ENCODE measurements at regions not wholly inside any gene's neighbourhood (a gene's known extent, or its start where the extent isn't known, plus 50 kb on each side); places are given as distances from the start of the nearest gene placed in this dataset.
A peak's percentile ranks its signal among the peaks of the same experiment; 100 is the strongest.
"Not testable (repeated sequence)": the region's sequence is repeated elsewhere in the genome, so short reads cannot be mapped to it uniquely, and the experiment has no call there.

DNA sequence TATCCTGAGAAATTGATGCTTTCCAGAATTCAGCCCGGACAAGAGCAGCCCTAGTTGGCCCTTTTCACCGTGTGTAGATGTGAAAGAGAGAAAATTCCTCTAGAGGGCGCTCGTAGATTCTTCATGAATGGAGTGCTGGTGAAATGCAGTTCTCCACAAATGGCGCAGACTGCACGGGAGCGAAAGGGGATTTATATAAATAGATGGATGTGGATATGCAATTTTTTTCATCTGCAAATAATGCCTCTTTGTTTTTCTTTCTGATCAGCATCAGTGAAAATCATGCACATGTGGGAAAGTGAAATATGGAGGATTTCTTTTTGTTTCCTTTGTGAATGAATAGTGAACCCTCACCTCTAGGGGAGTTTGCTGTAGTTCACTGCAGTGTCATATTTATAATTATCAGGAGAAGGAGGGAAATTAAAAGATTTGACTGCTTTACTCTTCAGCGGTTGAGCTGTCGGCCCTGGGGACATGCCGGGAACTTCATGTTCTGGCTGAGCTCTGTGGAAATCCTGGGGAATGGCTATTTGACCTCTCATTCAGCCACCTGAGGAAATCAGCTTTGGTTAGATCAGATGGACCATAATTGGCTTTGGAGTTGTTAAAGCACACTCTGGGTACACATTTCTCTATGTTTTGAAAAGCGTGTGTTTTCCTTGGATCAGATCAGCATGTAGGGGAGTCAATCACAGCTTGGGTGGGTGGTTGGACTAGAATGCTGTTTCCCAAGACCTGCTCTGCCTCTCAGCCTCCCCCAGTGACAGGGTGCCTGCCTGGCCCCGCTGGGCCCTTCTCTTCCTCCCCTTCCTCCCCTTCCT is 115.0 kb upstream of the SHISA3 start:
- peak; percentile 83 for DNase-seq (ENCODE audit: low spot score)

DNA sequence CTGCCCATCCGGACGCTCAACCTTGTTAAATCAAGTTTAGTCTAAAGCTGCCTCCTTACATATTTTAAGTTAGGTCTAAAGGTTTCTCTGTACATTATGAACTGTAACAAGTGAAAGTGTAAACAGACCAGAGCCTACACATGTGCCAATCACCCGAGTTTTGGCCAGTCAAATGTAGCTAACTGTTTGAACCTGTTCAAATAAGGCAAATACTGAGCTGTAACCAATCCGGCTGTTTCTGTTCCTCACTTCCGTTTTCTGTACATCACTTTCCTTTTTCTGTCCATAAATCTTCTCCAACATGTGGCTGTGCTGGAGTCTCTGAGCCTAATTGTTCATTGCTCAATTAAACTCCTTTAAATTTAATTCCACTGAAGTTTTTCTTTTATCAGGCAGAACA is 113.3 kb upstream of the SHISA3 start:
- no peak for DNase-seq (ENCODE audit: low spot score)

DNA sequence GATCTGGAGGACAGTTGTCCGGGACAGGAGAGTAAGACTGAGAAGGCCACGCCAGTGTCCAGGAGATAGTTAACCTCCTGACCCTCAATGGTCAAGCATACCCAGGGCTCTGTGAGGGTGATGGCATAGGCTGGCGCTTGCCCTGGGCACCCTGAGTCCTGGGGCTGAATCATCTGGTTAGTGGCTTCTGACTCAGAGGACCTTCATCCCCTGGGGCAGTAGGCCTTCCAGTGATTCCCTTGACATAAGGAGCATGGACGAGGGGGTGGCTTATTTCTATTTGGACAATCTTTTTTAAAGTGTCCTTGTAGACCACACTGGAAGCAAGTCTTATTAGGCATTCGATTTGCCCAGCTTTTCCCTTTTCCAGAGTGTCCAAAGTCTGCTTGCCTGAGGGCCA is 108.4 kb upstream of the SHISA3 start:
- not testable (repeated sequence) for DNase-seq (ENCODE audit: low spot score)

DNA sequence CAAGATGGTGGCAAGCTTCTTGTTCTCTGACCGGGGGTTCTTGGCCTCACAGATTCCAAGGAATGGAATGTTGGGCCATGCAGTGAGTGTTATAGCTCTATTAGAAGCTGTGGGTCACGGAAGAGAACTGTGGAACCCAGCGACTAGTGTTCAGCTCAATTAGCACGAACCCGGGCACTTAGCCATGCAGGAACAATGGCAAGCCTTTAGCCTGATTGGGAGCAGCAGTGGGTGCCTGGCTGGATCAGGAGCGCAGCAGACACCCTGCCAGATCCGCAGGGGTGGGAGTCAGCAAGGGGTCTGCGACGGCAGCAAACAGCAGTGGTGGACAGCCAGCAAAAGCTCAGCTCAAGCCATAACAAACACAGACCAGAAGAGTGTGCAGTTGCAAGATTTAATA is 105.1 kb upstream of the SHISA3 start:
- DNase-seq (ENCODE audit: low spot score), result not testable (repeated sequence)

DNA sequence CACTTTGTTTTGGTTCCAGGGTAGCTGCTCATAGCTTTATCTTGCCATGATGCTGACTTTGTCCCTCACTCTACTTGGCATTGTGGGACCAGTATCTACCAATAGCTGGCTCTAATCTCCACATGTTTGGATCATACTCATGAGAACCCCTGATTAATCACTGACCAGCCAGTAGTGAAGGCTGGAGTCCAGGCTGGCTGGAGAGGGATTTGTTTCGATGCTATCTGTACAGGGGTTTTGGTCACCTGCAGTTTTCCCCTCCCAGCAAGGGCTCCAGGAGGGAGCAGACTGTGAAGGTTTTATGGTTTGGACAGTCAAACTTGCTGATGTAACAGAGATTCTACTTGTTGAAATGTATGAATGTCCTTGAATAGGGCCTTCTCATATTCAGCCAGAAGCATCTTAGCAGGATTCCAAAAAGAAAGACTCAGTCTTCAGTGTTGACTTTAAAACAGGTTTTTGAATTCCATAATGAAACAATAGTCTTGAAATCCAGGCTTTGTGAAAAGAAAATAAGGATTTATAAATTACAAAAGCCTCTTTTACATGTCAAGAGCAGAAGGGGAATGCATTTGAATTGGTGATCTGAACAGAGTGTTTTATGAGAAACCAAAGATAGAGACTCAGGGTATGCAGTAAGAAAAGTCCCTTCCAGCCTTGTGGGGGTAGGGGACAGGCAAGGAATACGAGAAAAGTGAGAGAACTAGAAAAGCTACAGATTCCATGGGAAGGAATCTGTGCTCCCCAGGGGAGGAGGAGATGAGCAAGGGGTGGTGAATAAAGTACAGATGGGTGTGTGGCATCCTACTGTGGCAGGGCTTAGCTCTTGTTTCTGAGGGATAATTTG is 103.1 kb upstream of the SHISA3 start:
- DNase-seq (ENCODE audit: low spot score), result no peak

DNA sequence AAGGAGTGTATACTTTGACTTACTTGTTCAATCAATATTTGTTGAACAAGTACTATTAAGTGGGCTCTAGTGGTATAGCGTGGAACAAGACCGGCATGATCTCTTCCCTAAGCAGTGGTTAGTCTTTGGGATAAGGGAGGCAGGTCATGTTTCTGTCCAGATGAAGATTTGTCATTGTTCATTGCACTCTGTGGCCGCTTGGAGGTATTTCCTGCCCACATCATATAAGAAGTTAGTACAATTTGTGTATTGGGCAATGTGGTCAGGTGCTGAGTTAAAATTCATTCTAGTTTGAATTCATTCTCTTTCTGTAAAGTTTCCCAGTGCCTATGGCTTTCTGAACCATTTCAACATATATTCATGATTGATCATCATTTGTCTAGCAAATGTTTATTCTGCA is 101.1 kb upstream of the SHISA3 start:
- no peak for DNase-seq (ENCODE audit: low spot score)

DNA sequence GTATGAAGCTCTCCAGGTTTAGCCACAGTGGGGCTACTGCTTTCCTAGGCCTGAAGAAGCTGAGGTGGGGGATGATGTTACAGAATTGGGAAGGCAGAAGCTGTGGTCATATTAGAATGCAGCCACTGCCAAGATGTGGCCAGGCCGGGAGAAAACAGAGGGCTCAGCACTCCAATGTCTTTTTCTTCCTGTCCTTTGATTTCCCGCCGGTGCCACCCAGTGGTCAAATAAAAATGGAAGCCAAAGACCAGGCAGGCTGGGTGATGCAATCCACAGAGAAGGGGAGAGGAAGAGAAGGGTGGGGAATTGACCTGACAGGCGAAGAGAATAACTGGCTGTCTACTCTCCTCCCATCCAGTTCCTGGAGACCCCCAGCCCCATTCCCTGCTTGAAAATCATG is 94.9 kb upstream of the SHISA3 start:
- DNase-seq (ENCODE audit: low spot score), result peak; percentile 80

DNA sequence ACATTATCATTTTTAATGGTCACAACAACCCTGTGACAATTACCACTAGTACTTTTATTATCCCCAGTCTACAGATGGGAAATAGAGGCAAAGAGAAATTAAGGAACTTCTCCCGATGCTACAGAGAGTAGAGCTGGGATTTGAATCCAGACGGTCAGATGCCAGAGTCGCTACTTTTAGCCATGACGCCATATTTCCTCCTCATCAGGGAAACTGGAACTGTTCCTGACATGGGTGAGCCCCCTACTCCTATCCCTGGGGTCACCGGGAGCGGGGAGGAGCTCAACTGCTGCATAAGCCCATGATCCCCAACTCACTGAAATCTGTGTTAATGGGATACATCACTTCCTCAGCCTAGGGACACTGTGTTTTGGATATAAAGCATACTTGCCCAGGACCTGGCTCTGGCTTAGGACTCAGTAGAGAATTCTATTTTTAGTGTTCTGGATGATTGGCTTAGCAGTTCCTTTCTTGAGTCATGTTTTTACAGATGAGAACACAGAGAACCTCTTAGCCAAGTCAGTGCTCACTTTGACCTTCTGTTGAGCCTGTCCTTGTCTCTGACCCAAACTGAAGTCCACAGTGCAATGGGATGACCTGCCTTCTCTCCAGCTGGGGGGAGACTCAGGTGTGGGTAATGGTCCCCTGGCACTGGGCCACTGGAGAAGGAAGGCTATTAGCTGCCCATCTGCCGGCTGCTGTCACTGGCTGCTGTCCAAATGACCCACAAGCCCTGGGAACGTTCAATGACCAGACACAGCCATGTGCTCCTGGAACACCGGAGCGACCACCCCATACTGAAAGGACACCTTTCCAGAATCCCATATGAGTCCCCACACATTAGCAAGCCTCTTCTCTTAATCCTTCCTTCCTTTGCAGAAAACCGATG is 90.8 kb upstream of the SHISA3 start:
- peak; percentile 47 for DNase-seq (ENCODE audit: low spot score)

DNA sequence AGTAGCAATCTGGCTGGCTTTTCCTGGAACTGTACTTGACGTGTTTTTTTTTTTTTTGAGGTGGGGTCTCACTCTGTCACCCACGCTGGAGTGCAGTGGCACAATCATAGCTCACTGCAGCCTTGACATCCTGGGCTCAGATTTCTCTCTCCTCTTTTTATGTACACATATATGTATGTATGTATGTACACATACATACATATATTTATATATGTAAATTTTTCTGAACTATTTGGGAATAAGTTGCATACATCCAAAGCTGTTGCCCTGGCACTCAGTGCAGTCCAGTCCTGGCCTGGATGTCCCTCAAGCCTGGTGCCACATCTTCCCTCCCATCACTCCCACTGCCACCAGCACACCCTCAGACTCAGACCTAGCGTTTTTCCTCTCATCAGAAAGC is 89.0 kb upstream of the SHISA3 start:
- DNase-seq (ENCODE audit: low spot score), result no peak

DNA sequence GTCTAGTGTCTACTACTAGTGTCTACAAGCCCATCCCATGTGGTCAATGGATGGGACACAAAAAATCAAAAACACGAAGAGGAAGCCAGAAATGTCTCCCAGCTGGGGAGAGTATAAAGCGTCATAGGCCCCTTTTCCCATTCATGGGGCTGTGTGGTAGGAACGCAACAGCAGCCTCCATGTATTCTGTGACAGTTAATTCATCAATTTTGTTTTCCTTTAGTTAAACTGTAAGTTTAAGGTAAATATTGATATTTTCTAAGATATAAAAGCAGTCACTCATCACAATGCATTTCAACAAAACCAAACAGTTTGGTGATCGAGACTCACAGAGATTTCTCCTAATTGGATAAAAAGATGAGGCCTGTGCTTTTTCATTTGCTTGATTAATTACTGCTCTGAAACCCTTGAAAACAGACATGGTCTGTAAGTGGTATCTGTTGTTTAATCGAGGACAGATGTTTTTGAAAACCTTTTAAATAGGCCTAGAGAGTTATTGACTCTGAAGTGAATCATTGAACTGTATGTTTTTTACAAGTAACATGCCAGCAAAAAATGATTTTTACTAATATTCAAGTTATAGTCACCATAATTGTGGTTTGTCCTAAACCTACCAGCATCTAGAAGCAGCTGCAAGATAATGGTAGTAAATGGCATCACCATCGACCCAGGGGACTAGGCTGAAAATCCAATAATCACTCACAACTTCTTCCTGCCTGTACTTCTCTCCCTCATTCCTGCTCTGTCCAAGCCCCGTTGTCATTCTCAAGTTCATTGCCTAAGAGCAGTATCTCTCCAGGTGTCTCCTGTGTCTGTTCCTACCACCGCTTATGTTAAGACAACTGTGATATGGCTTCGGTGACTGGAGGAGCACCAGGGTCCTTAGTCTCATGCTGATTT is 87.7 kb upstream of the SHISA3 start:
- peak; percentile 93 for DNase-seq (ENCODE audit: low spot score)

DNA sequence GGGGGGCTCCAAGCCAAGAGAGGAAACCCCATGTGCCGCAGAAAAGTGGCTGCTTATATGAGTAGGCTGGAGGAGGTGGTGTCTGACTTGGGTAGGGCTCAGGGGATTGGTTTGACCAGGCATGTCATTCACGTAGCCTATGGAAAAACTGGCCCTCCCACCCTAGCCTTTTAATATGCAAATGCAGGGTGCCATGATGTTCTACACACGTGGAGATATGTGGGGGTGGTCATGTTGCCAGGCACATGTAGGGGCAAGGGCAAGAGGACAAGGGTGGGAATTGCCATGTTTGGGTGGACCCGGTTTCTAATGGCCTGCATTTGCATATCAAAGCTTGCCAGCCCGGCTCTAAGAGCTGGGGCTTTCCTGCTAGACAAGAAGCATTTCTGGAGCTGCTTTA is 86.9 kb upstream of the SHISA3 start:
- DNase-seq (ENCODE audit: low spot score), result peak; percentile 85

DNA sequence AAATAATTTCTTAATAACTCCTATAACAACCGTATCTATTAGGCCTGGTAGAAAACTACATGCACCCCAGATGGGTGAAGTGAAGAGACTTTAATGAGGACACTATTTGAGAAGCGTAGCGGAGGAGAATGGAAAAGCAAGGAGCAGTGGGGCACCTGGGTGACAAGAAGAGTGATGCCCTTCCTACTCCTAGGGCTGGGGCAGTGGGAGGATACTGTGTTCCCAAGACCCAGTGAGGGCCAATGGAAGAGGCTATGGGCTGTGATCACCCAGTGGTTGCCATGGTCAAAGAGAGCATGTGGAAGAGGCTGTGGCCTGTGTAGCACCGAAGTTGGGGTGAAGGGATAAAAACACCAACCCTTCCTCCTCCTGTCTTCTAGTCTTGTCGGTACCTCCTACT is 86.5 kb upstream of the SHISA3 start:
- DNase-seq (ENCODE audit: low spot score), result peak; percentile 41

DNA sequence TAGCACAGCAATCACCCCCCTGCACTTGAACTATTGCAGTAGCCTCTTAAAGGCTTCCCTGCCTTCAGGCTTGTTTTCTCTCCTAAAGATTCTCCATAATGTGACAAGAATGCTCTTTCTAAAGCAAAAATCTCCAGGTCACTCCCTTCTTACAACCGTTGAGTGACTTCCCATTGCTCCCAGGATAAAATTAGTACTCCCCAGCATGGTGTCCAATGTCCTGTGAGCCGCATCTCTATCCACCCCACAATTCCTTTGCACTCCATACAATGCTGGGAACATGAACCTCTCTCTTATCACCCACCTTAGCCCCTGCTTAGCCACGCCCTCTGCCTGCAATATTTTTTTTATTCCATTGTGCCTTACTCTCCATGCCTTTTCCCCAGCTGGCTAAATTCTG is 85.7 kb upstream of the SHISA3 start:
- no peak for DNase-seq (ENCODE audit: low spot score)

DNA sequence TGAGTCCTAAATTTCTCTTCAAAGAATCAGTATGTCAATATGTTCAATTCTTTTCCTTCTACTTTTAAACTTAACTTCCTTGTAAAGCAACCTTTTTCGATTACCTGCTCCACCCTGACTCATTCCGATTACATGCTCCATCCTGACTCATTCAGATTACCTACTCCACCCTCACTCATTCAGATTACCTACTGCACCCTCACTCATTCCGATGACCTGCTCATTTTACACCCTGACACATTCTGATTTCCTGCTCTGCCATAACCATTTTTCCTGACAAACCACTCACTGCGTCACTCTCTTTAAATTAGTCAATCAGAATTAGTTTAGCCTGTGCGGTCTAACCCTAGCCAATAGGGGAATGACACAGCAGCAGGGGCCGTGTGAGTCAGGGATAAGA is 83.9 kb upstream of the SHISA3 start:
- DNase-seq (ENCODE audit: low spot score), result not testable (repeated sequence)

DNA sequence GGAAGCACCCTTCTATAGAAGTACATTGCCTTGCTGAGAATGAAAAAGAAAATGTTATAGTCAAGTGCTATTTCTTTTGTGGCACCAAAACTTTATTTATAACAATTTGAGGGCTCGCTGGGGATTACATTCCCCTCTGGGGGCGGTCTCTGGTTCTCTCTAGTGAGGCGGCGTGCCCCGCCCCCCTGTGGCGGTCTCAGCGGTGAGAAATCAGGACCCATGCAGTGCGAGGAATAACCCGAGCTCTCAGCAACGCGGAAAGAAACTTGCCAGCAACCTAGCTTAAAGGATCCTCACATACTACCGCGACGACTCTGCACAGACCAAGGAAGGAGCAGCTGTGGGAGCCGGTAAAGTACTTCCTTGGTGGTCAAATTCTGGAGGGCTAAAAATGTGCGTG is 83.4 kb upstream of the SHISA3 start:
- no peak for DNase-seq (ENCODE audit: low spot score)

DNA sequence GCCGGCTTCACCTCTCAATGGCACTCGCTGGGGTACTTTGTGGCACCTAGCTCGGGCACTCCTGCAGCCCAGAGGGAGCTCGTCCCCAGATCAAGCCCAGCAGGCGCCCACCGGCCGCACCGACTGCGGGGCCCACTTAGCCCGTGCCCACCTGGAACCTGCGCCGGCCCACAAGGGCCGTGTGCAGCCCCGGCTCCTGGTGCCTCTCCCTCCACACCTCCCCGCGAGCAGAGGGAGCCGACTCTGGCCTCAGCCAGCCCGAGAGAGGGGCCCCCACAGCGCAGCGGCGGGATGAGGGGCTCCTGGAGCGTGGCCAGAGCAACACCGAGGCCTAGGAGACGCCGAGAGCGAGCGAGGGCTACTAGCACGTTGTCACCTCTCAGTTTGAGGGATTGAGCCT is 82.1 kb upstream of the SHISA3 start:
- DNase-seq (ENCODE audit: low spot score), result no peak

DNA sequence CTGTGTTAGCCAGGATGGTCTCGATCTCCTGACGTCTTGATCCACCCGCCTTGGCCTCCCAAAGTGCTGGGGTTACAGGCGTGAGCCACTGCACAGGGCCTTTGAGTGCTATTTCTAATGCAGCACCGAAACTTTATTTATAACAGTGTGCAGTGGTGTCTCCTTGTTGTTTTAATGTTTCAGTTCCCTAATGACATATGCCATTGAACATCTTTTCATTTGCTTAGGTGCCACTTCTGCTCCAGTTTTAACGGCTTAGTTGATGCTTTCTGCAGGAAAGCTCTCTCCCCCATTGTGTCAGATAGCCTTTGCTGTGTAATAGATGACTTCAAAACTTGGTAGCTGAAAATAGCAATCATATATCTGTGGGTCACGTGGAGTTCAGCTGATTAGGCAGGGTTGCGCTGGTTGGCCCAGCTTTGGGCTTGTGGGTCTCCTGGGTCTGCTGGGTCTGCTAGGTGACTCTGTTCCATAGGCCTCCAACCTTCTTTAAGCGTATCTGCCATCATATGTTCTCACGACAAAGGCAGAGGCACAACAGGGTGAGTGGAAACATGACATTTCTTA is 76.4 kb upstream of the SHISA3 start:
- DNase-seq (ENCODE audit: low spot score), result no peak

DNA sequence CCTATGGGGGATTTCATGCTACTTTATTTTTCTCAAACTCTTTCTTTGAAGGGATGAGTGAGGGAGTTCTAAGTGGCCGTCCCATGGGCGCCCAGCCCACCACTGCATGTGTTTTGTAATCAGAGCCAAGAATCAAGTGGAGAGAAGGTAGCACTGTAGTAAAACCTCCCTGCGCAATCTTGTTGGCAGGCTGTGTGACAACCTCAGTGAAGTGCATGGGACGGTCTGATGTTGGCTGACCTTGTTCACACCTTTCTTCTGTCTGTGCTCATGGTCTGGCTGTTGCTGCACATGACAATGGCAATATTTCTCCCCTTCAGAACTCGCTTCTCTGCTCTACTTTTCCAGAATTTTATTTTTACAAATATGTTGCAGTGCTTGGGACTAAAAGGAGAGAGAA is 71.2 kb upstream of the SHISA3 start:
- DNase-seq (ENCODE audit: low spot score), result no peak

DNA sequence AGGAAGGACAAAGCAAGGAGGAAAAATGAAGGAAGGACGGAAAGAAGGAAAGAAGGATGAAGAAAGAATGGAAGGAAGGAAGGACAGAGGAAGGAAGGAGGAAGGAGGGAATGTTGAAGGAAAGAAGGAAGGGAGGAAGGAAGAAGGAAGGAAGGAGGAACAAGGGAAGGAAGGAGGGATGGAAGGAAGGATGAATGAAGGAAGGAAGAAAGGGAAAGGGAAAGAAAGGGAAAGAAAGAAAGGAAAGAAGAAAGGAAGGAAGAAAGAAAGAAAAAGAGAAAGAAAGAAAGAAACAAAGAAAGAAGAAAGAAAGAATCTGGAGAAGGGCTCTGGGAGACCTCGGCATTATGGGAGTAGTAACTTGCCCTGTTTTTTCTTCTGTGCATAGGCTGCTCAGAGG is 70.8 kb upstream of the SHISA3 start:
- no peak for DNase-seq (ENCODE audit: low spot score)

DNA sequence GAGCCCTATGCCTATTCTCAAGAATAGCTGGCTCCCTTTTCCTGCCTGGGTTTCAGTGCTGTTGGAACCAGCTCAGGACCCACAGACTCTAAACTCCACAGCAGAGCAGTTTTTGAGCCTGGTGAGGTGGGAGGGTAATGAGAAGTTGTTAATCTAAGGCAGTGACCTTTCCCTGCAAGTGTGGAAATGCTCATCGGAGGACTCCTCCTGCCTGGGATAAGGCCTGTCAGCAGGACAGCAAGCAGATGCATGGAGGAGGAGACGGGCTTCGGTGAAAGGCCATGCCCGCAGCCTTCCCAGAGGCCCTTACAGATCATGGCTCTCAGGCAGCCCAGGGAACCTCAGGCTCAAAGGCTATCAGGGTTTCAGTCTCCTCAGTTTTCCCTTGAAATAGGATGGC is 70.0 kb upstream of the SHISA3 start:
- peak; percentile 38 for DNase-seq (ENCODE audit: low spot score)

DNA sequence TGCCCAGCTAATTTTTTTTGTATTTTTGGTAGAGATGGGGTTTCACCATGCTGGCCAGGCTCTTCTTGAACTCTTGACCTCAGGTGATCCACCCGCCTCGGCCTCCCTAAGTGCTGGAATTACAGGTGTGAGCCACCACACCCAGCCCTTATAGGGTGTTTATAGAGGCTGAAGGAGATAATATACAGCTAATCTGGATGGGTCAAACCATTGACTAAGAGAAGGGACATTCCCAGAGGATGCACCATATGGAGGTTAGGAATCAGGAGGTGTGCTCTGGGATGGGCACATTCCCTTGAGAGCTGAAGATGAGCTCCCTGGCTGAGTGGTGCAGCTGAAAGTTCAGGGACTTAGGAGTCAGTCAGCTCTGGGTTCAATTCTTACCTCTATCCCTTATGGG is 68.3 kb upstream of the SHISA3 start:
- DNase-seq (ENCODE audit: low spot score), result no peak

Data from SK-N-DZ (cell line).